HG03060 (cell line): ENCODE measurements at regions not wholly inside any gene's neighbourhood (a gene's known extent, or its start where the extent isn't known, plus 50 kb on each side); places are given as distances from the start of the nearest gene placed in this dataset.

Experiments
- ATAC-seq: cut with Tn5 transposase; IDR thresholded peaks from one replicate; pipeline ENCODE4 v1.9.1; 2021; ENCODE audit warnings: low read depth, moderate number of reproducible peaks; ENCODE audit not compliant: unreplicated experiment

DNA sequence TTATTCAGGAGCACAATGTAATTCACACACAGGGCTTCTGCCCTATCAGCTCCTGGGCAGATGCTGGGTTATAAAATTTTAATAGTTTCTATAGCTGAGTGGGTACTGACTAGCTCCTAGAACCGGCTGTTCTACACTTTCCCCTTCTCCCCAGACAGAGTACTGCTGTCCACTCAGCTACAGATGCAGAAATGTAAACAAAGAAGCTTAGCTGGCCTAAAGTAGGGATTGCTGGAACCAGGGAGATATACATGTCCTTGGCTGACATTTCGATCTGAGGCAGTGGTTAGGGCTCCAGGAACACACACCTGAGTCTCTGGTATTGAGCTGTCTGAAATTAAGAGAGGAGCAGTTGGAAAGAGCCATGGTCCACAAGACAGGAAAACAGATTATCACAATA is 211.5 kb upstream of the USP24 start:
- ATAC-seq: no peak

DNA sequence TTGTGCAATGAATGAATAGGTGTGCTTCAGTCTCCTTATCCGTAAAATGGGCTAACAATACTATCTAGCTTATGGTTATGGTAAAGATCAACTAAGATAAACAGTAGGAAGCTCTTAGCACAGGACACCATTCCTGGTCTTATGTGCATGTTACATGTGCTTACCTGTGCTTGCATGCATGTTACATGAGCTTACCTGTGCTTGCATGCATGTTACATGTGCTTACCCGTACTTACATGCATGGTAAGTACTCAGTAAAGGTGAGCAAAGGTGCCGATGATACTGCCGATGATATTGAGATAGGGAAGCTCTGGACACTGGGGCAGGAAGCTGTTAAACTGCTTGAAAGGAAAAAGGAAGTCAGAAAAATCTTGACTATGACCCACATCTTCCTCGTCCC is 211.0 kb upstream of the USP24 start:
- no peak for ATAC-seq

DNA sequence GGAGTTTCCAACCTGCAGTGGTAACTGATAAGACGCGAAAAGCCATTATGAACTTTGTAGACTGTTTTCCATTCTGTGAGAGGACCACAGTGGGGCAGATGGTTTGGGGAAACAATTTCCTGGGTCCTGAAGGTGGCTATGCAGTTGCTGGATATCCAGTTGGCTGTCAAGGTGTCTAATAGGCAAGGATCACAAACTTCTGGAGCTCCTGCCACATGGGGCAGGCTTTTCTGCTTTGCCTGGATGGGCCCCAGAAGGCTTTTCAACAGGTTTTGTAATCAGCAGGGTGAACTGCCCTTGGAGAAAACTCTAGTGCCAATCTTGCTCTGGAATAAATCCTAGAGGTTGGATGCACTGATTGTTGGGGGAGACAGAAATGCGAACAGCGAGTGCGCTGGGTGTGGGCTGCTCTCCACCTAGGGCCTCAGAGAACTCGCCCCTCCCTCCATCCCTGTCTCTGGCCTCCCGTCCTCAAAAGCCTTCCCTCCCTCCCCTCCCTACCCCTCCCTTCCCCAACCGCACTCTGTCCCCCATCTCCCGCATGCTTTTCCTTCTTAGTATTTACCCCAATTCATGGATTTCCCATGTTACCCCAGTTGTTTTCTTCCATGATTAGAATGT is 210.3 kb upstream of the USP24 start:
- no peak for ATAC-seq

- ATAC-seq: no peak
Observed at GRCh38 chr1:55423376-55423775, 208.2 kb upstream of the USP24 start.

- ATAC-seq: no peak
Observed at GRCh38 chr1:55420929-55421716, 206.0 kb upstream of the USP24 start.

DNA sequence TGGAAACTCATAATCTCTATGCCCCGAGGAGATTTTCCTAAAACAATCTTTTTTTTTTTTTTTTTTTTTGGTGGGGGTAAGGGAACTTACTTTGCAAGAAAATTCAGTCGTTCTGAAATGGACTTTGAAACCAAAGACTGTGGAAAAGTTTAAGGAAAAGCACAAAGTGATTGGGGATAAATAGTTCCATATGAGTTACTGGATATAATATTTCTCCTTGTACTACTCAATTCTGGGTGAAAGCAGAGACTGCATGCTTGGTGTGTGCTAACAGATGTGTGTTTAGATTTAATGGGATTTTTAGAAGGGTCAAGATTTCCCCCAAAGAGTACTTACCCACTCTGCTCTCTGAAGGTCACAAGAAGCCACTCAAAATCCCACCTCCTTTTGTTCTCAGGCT is 204.9 kb upstream of the USP24 start:
- ATAC-seq: no peak

DNA sequence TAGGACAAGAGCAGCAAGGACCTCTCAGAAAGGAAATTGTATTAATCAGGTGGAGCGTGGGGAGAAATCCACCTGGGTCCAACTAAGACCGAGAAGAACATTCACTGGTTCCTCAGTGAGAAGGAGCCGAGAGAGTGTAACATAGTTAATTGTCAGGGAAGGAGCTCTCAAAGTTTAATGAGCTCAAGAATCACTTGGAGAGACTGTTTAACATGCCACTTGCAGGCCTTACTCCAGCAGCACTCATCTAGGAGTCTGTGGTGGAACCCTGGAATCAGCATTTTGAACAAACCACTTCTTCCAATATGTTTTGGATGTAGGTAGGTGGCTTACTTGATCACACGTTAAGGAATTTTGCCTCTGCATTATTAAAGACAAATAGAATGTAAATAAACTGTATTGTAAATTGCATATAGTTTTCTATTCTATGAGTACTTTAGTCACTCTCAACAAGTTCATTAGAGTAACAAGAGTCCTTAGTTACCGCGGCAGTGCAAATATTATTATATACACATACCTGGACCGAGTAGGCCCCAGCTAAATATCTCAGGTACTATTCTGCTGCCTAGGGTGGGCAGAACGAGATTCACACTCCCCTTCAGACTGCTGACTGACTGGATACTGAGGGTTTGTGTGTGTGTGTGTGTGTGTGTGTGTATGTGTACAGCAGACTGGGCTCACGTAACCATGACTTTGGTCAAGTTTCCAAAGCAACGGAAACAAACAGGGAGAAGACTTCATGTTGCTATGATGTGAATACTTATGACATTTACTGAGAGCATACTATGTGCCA is 203.2 kb upstream of the USP24 start:
- ATAC-seq: no peak

- ATAC-seq: no peak
Observed at GRCh38 chr1:55416164-55416842, 201.1 kb upstream of the USP24 start.

DNA sequence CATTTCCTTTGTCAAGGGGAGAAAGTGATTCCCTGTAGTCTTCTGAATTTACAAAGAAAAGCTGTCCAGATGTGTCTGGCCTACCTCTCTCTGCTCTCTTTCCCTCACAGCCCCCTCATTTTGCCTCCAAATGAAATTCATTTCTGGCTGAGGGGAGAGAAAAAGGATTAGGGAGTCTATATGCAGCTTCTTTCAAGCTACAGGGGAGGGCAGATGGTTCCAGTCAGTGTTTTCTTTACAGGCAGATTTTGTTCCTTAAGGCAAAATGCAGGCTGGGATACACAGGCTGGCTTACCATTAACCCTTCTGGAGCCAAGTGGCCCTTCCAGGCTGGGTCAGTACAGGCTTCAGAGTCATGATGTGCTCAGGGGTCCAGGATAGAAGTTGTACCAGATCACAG is 198.1 kb upstream of the USP24 start:
- no peak for ATAC-seq

GRCh38 chr1:55412060-55412459 is 196.9 kb upstream of the USP24 start:
- no peak for ATAC-seq

DNA sequence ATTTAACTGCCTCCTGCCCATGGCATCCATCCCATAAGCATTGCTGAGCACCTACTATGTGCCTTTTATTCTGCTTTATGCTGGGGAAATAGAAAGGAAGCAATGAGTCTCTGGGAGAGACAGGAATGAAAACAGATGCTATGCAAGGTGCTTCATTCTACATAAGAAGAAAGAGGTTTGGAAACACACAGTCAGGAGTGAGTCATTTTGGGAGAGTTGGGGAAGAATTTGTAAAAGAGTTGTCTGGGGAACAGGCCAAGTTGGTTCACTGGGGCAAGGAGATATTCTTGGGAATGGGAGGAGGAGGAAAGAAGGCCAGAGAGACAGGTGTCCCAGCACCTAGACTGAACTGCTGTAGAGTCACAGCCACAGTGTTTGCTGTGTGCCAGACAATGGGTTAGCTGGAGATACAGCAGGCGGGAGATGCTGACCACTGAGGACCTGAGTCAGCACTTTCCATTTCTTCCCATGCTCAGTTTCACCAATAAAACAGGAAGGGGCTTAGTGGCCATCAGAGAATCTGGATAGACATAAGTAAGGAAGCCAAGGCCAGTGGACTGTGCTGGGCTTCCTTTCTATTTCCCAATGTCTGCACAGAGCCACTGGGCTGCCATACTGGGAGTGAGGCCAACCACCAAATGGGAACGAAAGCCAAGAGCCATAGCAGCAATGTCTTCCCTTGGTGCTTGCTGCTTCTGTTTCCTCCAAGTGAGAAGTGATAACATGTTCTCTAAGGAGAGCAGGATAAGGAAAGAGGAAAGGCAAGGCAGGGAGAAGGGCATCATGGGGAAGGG is 187.7 kb upstream of the USP24 start:
- ATAC-seq: no peak

DNA sequence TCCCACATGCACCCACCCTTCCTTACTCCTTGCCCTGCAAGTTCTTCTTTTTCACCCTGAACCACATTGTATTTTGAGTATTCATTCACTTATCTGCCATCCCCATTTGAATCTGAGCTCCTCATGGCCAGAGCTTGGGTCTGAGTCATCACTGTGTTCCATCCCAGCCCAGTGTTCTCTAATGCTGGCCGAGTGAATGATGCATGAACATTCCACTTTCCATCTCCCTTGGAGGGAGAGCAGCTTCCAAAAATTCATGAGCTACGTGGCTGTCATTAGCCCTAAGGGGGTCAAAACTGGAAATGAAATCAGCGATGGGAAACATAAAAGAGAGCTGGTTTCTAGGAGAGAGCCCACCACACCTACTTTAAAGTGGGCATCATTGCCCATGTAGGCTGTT is 187.0 kb upstream of the USP24 start:
- ATAC-seq: no peak

- no peak for ATAC-seq
Observed at GRCh38 chr1:55400508-55400907, 185.3 kb upstream of the USP24 start.

DNA sequence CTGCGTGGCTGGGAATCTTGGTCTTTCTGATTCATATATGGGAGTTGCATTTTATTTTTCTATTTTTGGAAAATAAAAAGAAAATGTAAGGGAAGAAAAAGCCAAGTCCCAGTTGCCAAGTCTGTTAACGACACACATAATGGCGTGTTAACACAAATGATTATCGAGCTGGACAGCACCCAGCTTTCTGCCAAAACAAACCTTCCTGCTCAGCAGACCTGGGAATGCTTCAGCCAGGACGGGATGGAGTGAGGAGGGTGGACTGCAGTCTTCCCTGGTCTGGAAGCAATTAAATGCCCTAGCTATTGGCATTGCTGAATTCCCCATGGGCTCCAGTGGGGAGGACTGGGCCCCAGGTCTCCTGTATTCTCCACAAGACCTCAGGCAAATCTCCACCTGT is 184.2 kb upstream of the USP24 start:
- ATAC-seq: no peak

DNA sequence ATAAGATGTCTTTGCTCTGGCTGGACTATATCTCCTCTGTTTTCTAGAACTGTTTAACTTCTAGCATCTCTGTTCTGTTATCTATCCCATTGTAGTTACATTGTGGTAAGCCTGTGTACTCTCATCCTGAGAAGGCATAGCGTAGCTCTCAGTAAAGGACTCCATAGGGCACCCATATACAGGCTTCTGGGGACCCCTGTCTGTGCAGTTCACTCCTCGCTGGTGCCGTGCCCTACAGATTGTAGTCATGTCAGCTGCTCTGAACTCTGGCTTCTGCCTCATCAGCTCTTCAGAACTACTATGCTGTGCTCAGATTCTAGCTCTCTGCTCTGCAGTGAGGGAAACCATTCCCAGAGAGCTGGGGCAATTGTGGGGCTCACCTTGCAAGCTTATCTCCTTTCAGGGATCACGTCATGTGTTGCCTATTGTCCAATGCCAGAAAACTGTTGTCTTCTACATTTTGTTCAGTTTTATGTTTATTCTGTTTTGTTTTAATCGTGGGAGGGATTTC is 181.3 kb upstream of the USP24 start:
- ATAC-seq: no peak

GRCh38 chr1:55388960-55389359 is 173.8 kb upstream of the USP24 start:
- no peak for ATAC-seq

GRCh38 chr1:55387145-55387544 is 172.0 kb upstream of the USP24 start:
- no peak for ATAC-seq

GRCh38 chr1:55386456-55386855 is 171.3 kb upstream of the USP24 start:
- no peak for ATAC-seq

GRCh38 chr1:55385402-55386018 is 170.3 kb upstream of the USP24 start:
- ATAC-seq: no peak

DNA sequence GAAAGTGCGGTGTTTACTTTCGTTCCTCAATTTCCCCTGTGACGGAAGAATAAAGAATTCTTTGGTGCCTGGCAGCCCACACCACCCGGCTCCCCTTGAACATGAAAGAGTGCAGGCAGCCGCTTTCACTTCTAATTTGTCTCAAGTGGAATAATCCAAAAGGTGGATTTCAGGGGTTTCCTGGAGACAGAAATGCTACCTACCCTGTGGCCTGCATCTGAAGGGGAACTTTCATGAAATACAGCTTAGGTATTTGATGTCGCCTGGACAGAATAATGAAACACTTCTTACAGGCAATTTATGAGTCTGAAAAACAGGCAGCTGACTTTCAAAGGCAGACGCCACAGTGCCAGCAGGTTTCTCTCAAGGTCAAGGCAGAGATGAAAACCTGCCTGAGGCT is 169.5 kb upstream of the USP24 start:
- no peak for ATAC-seq
